Lower leg skin (tissue), 3 donors: ENCODE measurements at regions not wholly inside any gene's neighbourhood (a gene's known extent, or its start where the extent isn't known, plus 50 kb on each side); places are given as distances from the start of the nearest gene placed in this dataset.

Source experiments
- POLR2A ChIP-seq, 2 donors: fragments of 450-650 bp; IDR thresholded peaks; one replicate each; pipeline ENCODE4 v1.6.1; 2016 to 2017; ENCODE audit warnings: antibody characterized with exemption in 2 of 2, mild to moderate bottlenecking in 1 of 2, moderate library complexity in 1 of 2
- TF ChIP-seq, protein P1 (sequence below), 3 donors: fragments of 450-650 bp; IDR thresholded peaks; one replicate each; pipeline ENCODE4 v1.5.1; 2016; ENCODE audit warnings: antibody characterized with exemption in 3 of 3, mild to moderate bottlenecking in 3 of 3, moderate library complexity in 2 of 3

DNA sequence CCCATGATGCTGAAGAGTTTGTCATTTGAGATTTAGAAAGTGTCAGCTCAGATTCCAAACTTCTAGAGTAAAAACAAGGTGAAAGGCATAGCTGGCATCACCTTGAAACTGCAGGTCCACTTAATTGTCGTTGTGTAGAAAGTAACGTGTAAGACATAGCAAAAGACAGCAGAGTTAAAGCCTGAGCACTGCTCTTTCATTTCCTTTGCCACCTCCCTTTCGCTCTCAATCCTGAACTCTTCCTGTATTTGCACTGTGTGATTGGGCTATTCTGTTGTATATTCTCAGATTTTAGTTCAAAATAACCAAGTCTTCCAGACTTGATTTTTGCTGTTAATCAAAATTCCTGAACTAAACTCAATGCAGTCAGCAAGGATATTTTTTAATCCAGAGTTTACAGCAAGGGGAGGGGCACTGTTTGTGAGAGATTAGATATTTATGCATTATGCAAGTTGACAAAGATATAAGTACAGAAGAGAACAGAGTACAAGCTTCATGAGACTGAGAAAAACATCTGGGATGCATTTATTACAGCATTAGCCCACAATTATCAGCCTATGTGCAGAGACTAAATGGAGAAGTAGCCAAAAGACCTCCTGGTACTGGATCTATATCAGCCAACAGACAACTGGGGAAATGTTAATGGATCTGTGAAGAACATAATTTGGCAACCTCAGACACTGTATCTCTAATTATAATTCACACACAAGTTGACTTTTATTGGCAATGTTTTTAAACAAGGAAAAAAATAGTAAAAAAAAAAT lies 328.6 kb downstream of the SUCLA2 start:
- TF ChIP-seq, protein P1, sequence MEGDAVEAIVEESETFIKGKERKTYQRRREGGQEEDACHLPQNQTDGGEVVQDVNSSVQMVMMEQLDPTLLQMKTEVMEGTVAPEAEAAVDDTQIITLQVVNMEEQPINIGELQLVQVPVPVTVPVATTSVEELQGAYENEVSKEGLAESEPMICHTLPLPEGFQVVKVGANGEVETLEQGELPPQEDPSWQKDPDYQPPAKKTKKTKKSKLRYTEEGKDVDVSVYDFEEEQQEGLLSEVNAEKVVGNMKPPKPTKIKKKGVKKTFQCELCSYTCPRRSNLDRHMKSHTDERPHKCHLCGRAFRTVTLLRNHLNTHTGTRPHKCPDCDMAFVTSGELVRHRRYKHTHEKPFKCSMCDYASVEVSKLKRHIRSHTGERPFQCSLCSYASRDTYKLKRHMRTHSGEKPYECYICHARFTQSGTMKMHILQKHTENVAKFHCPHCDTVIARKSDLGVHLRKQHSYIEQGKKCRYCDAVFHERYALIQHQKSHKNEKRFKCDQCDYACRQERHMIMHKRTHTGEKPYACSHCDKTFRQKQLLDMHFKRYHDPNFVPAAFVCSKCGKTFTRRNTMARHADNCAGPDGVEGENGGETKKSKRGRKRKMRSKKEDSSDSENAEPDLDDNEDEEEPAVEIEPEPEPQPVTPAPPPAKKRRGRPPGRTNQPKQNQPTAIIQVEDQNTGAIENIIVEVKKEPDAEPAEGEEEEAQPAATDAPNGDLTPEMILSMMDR (IDR thresholded peaks at IDR 0.05): no peak
- no peak for TF ChIP-seq POLR2A (IDR thresholded peaks at IDR 0.05)
